ENCODE measurements at regions not wholly inside any gene's neighbourhood (a gene's known extent, or its start where the extent isn't known, plus 50 kb on each side); places are given as distances from the start of the nearest gene placed in this dataset.

DNA sequence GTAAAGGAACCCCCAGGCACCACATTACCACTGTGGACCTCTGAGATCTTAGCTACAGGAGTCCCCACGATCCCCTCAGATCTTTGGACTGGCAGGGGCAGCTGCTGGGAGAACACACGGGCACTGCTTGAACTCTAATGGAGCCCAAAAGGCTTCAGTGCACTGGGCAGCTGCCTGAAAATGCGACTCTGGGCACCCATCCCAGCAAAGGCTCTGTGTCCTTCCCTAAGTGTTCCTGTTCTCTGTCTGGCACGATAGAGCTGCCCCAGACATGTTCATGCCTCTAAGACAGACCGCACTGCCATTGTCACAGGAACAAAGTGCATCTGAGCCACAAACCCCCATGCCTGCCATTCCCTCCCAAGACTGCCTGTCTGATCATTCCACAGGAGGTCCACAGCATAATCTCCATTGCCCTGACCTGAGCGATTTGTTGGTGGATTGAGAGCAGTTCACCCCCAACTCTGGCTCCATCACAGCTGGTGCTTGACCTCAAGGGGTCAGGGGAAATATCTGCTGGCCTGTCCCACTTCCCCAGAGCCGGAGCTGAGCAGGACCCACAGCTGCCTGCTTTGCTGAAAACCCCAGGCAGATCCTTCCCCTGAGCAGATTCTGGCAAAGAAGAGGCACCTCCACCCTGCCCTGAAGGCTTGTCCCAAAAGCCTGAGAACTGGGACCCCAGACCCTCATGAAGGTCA is 436.0 kb upstream of the INTU start:
- no peak overlapping the region for H3K4me3 ChIP-seq (replicated peaks; ENCODE audit: insufficient read depth, low read length)
- no peaks in the 10 kb centered on the region for H3K27me3 ChIP-seq (ENCODE audit: insufficient read depth, poor library complexity, severe bottlenecking)
- no peak overlapping the region for H3K27ac ChIP-seq (replicated peaks)
- no peak for DNase-seq (ENCODE audit: low read depth in 1 of 2, low spot score in 1 of 2)
- TF ChIP-seq, protein P1, sequence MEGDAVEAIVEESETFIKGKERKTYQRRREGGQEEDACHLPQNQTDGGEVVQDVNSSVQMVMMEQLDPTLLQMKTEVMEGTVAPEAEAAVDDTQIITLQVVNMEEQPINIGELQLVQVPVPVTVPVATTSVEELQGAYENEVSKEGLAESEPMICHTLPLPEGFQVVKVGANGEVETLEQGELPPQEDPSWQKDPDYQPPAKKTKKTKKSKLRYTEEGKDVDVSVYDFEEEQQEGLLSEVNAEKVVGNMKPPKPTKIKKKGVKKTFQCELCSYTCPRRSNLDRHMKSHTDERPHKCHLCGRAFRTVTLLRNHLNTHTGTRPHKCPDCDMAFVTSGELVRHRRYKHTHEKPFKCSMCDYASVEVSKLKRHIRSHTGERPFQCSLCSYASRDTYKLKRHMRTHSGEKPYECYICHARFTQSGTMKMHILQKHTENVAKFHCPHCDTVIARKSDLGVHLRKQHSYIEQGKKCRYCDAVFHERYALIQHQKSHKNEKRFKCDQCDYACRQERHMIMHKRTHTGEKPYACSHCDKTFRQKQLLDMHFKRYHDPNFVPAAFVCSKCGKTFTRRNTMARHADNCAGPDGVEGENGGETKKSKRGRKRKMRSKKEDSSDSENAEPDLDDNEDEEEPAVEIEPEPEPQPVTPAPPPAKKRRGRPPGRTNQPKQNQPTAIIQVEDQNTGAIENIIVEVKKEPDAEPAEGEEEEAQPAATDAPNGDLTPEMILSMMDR (IDR thresholded peaks at IDR 0.05; ENCODE audit: insufficient read depth, low read length): no peak
- TF ChIP-seq SPI1 (IDR thresholded peaks at IDR 0.05; ENCODE audit: borderline replicate concordance, low read depth): no peak
- TF ChIP-seq POLR2AphosphoS5 (IDR thresholded peaks at IDR 0.05; ENCODE audit: low read depth): no peak
- no peak for TF ChIP-seq GABPA (IDR thresholded peaks at IDR 0.05; ENCODE audit: low read depth)
- TF ChIP-seq, protein P2, sequence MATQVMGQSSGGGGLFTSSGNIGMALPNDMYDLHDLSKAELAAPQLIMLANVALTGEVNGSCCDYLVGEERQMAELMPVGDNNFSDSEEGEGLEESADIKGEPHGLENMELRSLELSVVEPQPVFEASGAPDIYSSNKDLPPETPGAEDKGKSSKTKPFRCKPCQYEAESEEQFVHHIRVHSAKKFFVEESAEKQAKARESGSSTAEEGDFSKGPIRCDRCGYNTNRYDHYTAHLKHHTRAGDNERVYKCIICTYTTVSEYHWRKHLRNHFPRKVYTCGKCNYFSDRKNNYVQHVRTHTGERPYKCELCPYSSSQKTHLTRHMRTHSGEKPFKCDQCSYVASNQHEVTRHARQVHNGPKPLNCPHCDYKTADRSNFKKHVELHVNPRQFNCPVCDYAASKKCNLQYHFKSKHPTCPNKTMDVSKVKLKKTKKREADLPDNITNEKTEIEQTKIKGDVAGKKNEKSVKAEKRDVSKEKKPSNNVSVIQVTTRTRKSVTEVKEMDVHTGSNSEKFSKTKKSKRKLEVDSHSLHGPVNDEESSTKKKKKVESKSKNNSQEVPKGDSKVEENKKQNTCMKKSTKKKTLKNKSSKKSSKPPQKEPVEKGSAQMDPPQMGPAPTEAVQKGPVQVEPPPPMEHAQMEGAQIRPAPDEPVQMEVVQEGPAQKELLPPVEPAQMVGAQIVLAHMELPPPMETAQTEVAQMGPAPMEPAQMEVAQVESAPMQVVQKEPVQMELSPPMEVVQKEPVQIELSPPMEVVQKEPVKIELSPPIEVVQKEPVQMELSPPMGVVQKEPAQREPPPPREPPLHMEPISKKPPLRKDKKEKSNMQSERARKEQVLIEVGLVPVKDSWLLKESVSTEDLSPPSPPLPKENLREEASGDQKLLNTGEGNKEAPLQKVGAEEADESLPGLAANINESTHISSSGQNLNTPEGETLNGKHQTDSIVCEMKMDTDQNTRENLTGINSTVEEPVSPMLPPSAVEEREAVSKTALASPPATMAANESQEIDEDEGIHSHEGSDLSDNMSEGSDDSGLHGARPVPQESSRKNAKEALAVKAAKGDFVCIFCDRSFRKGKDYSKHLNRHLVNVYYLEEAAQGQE (IDR thresholded peaks at IDR 0.05; ENCODE audit: insufficient replicate concordance, low read depth): no peak

DNA sequence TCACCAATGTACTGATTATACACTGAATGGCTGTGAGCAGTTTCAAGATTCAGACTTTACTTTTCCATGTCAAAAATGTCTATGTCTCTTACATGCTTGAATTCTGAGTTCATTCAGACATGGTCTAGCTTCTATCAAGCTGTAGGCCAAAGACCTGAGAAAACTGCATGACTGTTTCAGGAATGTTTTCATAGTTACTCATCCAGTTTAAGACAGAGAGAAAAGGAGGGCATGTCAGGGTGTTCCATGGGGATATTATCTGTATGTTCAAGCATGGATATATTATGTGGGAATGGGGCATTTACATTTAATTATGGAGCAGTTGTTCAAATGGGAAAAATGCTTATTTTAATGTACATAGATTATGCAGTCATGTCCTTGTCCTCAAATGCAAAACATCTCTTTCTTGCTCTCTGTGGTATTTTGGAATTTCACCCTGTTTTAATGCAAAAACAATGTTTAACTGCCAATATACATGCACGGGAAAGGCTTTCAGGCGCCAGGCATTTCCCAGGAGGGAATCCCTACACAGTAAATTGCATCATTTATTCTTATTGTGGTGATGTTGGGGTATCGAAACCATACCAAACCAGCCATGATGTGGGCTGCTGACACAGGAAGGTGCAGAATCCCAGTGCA is 429.1 kb upstream of the INTU start:
- no peak for DNase-seq (ENCODE audit: low read depth in 1 of 2, low spot score in 1 of 2)
- no peak overlapping the region for H3K4me3 ChIP-seq (replicated peaks; ENCODE audit: insufficient read depth, low read length)
- TF ChIP-seq SPI1 (IDR thresholded peaks at IDR 0.05; ENCODE audit: borderline replicate concordance, low read depth): no peak
- no peak for TF ChIP-seq GABPA (IDR thresholded peaks at IDR 0.05; ENCODE audit: low read depth)
- TF ChIP-seq, protein P2 (IDR thresholded peaks at IDR 0.05; ENCODE audit: insufficient replicate concordance, low read depth): no peak
- TF ChIP-seq, protein P1 (IDR thresholded peaks at IDR 0.05; ENCODE audit: insufficient read depth, low read length): no peak
- TF ChIP-seq POLR2AphosphoS5 (IDR thresholded peaks at IDR 0.05; ENCODE audit: low read depth): no peak
- H3K27ac ChIP-seq (replicated peaks): no peak overlapping the region
- H3K27me3 ChIP-seq (ENCODE audit: insufficient read depth, poor library complexity, severe bottlenecking): no peaks in the 10 kb centered on the region

DNA sequence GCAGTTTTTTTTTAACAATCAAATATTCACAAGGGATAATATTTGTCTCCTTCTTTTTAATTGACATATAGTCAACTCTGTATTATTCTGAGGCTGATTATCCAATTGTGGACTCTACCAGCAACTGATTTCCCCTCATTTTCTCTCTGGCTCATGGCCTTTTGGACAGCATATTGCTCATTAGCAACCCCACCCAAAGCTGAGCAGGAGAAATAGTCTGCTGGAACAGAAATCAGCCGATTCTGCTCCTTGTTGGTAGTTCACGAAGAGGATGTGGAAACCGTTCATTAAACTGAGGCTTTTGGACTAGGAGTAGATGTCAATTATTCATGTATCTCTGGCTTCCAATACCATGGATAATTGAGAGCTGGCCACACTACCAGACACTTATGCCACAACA is 428.4 kb upstream of the INTU start:
- TF ChIP-seq, protein P1 (IDR thresholded peaks at IDR 0.05; ENCODE audit: insufficient read depth, low read length): no peak
- TF ChIP-seq POLR2AphosphoS5 (IDR thresholded peaks at IDR 0.05; ENCODE audit: low read depth) (no peak), SPI1 (IDR thresholded peaks at IDR 0.05; ENCODE audit: borderline replicate concordance, low read depth) (no peak), GABPA (IDR thresholded peaks at IDR 0.05; ENCODE audit: low read depth) (no peak)
- TF ChIP-seq, protein P2 (IDR thresholded peaks at IDR 0.05; ENCODE audit: insufficient replicate concordance, low read depth): no peak
- no peak for DNase-seq (ENCODE audit: low read depth in 1 of 2, low spot score in 1 of 2)

More for the DNA sequence above, 428.4 kb upstream of the INTU start:
- H3K4me3 ChIP-seq (replicated peaks; ENCODE audit: insufficient read depth, low read length): no peak overlapping the region
- H3K27me3 ChIP-seq (ENCODE audit: insufficient read depth, poor library complexity, severe bottlenecking): no peaks in the 10 kb centered on the region
- H3K27ac ChIP-seq (replicated peaks): no peak overlapping the region

Data from HL-60 (cell line).